T-cell (primary cell): ENCODE measurements at regions not wholly inside any gene's neighbourhood (a gene's known extent, or its start where the extent isn't known, plus 50 kb on each side); places are given as distances from the start of the nearest gene placed in this dataset.
"Not testable (repeated sequence)": the region's sequence is repeated elsewhere in the genome, so short reads cannot be mapped to it uniquely, and the experiment has no call there.

Experiments used
- ATAC-seq, 4 experiments: fragments of 200-7000 bp in 3 of 4; fragments of 150-1000 bp in 1 of 4; cut with Tn5 transposase; replicated peaks in 1 of 4; 1 replicate in 3 of 4; 2 replicates in 1 of 4; pipeline ENCODE4 v1.10.0; 2021; ENCODE audit warnings: moderate library complexity in 3 of 4, mild to moderate bottlenecking in 2 of 4, moderate number of reproducible peaks in 1 of 4
- CTCF ChIA-PET, 2 donors: fragments of 300-600 bp; sonication (Branson Sonifier 250); formaldehyde crosslinking; loops; one replicate each; lab custom pipeline; 2022; ENCODE audit warnings: antibody characterized with exemption in 2 of 2; lab: Charles Lee
- POLR2A ChIA-PET, 2 donors: fragments of 300-600 bp; sonication (Branson Sonifier 250); formaldehyde crosslinking; loops; one replicate each; lab custom pipeline; 2022; ENCODE audit warnings: antibody characterized with exemption in 2 of 2; lab: Charles Lee
- DNase-seq, 35 experiments: peaks; one replicate each; pipeline versions ENCODE4 v3.0.0 to v3.0.0-alpha.2; 2013 to 2023
- H3K27ac ChIP-seq: one replicate; pipeline ENCODE4 v1.5.1; 2013; ENCODE audit warnings: low read length
- H3K27me3 ChIP-seq, 2 experiments: replicated peaks in 1 of 2; 1 replicate in 1 of 2; 2 replicates in 1 of 2; pipeline versions ENCODE4 v1.6.1 to v1.7.0; 2013; ENCODE audit warnings: low read length in 1 of 2, mixed read lengths in 1 of 2; ENCODE audit not compliant: control insufficient read depth in 2 of 2, insufficient read depth in 2 of 2; ENCODE audit errors: extremely low read depth in 1 of 2
- H3K36me3 ChIP-seq, 2 donors: 1 replicate in 1 of 2; 2 replicates in 1 of 2; pipeline versions ENCODE4 v1.6.1 to v1.7.0; 2013; ENCODE audit warnings: low read length in 1 of 2; ENCODE audit not compliant: control insufficient read depth in 2 of 2, insufficient read depth in 1 of 2; ENCODE audit errors: extremely low read depth in 1 of 2
- H3K4me1 ChIP-seq, 2 experiments: 1 replicate in 1 of 2; 2 replicates in 1 of 2; pipeline versions ENCODE4 v1.6.1 to v1.7.0; 2013; ENCODE audit warnings: low read length in 2 of 2, mixed read lengths in 1 of 2; ENCODE audit not compliant: insufficient read depth in 2 of 2, control insufficient read depth in 1 of 2; ENCODE audit errors: extremely low read depth in 1 of 2
- H3K4me3 ChIP-seq, 2 donors: 1 replicate in 1 of 2; 2 replicates in 1 of 2; pipeline versions ENCODE4 v1.5.1 to v1.7.0; 2013; ENCODE audit warnings: mild to moderate bottlenecking in 2 of 2, low read length in 1 of 2, moderate library complexity in 1 of 2; ENCODE audit not compliant: control insufficient read depth in 1 of 2; ENCODE audit errors: extremely low read depth in 1 of 2
- H3K9me3 ChIP-seq: 2 replicates; pipeline ENCODE4 v1.7.0; 2013
- H3K27ac Mint-ChIP-seq, 2 donors: one replicate each; pipeline ENCODE4 v1.8.0; 2020 to 2021; ENCODE audit warnings: mild to moderate bottlenecking in 2 of 2, mixed read lengths in 2 of 2
- H3K27me3 Mint-ChIP-seq, 2 donors: one replicate each; pipeline ENCODE4 v1.8.0; 2021 to 2022; ENCODE audit warnings: mixed read lengths in 2 of 2
- H3K36me3 Mint-ChIP-seq: one replicate; pipeline ENCODE4 v1.8.0; 2021; ENCODE audit warnings: mixed read lengths
- H3K4me1 Mint-ChIP-seq, 3 donors: one replicate each; pipeline ENCODE4 v1.8.0; 2020 to 2022; ENCODE audit warnings: mixed read lengths in 3 of 3, mild to moderate bottlenecking in 1 of 3
- H3K4me3 Mint-ChIP-seq, 3 donors: one replicate each; pipeline ENCODE4 v1.8.0; 2020 to 2022; ENCODE audit warnings: mild to moderate bottlenecking in 3 of 3, mixed read lengths in 3 of 3, moderate library complexity in 3 of 3
- H3K9me3 Mint-ChIP-seq, 3 donors: one replicate each; pipeline ENCODE4 v1.8.0; 2020 to 2022; ENCODE audit warnings: mixed read lengths in 3 of 3
- WGBS: methylation state at CpG from one replicate; pipeline ENCODE4 v1.1.5; 2013; ENCODE audit warnings: missing lambda C conversion rate; ENCODE audit not compliant: insufficient coverage; 5-methylcytosine and 5-hydroxymethylcytosine counted together

DNA sequence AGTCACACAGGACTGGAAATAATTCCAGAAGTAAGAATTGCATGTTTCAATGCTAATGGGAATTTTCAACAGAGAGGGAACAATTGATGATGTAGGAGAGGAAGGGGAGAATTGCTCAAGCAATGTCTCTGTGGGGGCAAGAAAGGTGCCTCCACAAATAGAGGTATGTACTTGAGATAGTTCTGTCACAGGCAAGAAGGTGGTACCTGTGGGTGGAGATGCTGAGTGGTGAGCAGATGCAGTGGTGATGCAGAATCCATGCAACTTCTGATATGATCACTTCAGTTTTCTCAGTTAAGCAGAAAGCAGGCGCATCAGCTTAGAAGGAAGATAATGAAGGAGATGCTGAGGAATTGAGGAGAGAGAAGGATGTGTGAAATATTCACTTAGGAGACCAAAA is 55.1 kb upstream of the SEC24B start:
- H3K27me3 Mint-ChIP-seq, result peaks cover 5% of the 10 kb centered on the region in 2 donors
- DNase-seq (no peak), ATAC-seq (no peak)
- Histone ChIP-seq H3K27ac (no peak overlapping the region), H3K4me1 (no peaks in the 10 kb centered on the region), H3K4me3 (no peak overlapping the region), H3K9me3 (no peaks in the 10 kb centered on the region), H3K27me3 (peaks cover 0 to 6% of the 10 kb centered on the region in 2 experiments), H3K36me3 (no peaks in the 10 kb centered on the region)
- WGBS, result 100% methylated on average over 1 of the region's 1 CpG
- H3K9me3 Mint-ChIP-seq, result no peaks in the 10 kb centered on the region
- POLR2A ChIA-PET, result no interaction called here
- no peak overlapping the region for H3K4me3 Mint-ChIP-seq
- no peaks in the 10 kb centered on the region for H3K36me3 Mint-ChIP-seq
- CTCF ChIA-PET, result no interaction called here
- H3K4me1 Mint-ChIP-seq, result no peaks in the 10 kb centered on the region
- no peak overlapping the region for H3K27ac Mint-ChIP-seq

DNA sequence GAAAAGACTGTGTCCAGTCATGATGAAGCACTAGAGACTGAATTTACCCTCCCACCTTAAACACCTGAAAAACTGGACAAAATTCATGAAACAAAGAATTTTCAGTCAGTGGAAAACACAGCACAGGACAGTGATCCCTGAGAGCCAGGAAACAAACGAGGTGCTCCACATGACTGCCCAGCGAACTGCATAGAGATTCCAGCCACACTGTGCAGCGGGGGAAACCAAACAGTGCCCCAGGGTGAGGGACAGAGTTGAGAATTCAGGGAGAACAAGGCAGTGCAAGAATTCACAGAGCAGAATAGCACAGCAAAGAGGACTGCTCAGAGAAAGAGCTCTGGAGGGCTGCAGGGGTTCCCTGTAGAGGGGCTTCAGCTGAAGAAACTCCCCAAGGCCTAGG is 55.5 kb upstream of the SEC24B start:
- no peak overlapping the region for H3K4me3 ChIP-seq
- no peak for DNase-seq
- no peaks in the 10 kb centered on the region for H3K9me3 Mint-ChIP-seq
- H3K36me3 ChIP-seq, result no peaks in the 10 kb centered on the region
- peaks cover 4 to 5% of the 10 kb centered on the region in 2 donors for H3K27me3 Mint-ChIP-seq
- ChIA-PET POLR2A (no interaction called here), CTCF (no interaction called here)
- H3K27ac Mint-ChIP-seq, result no peak overlapping the region
- ATAC-seq, result no peak
- no peak overlapping the region for H3K4me3 Mint-ChIP-seq
- H3K27ac ChIP-seq, result no peak overlapping the region
- peaks cover 0 to 6% of the 10 kb centered on the region in 2 experiments for H3K27me3 ChIP-seq
- H3K9me3 ChIP-seq, result no peaks in the 10 kb centered on the region
- no peaks in the 10 kb centered on the region for H3K36me3 Mint-ChIP-seq
- H3K4me1 Mint-ChIP-seq, result no peaks in the 10 kb centered on the region
- WGBS, result 67% methylated on average over 3 of the region's 3 CpGs
- H3K4me1 ChIP-seq, result no peaks in the 10 kb centered on the region

DNA sequence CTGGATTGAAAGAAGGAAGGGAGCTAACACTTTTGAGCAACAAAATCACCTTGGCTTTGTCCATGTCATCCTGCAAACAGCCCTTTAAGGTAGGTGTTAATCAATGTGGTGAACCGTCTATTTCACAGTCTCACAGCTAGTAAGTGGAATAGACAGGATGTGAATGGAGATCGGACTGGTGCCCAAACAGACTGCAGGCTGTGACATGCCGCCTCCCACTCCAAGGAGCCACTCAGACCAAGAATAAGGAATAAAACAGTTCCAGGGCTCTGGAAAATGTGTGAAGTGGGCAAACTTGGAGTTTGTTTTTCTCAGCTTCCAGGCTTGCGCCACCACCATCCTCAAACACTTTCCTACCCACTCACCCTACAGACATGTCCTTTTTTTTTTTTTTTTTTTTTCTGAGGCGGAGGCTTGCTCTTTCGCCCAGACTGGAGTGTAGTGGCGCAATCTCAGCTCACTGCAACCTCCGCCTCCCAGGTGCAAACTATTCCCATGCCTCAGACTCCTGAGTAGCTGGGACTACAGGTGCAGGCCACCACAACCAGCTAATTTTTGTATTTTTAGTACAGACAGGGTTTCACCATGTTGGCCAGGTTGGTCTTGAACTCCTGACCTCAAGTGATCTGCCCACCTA is 57.7 kb upstream of the SEC24B start:
- ATAC-seq (no peak), DNase-seq (no peak)
- no peak overlapping the region for H3K27ac Mint-ChIP-seq
- peaks cover 11 to 14% of the 10 kb centered on the region in 2 donors for H3K27me3 Mint-ChIP-seq
- Histone ChIP-seq H3K9me3 (no peaks in the 10 kb centered on the region), H3K36me3 (no peaks in the 10 kb centered on the region), H3K4me3 (no peak overlapping the region), H3K27me3 (peaks cover 2 to 6% of the 10 kb centered on the region in 2 experiments), H3K27ac (no peak overlapping the region), H3K4me1 (no peaks in the 10 kb centered on the region)
- H3K4me3 Mint-ChIP-seq, result no peak overlapping the region
- no peaks in the 10 kb centered on the region for H3K9me3 Mint-ChIP-seq
- ChIA-PET POLR2A (interaction anchor here in 1 of 2 donors (0.7 kb wide), 1 partner anchor 89 kb away, joined by 8 read pairs; no protein-coding TSS in a partner anchor), CTCF (no interaction called here)
- H3K4me1 Mint-ChIP-seq, result no peaks in the 10 kb centered on the region
- 94% methylated on average over 3 of the region's 8 CpGs for WGBS
- H3K36me3 Mint-ChIP-seq, result no peaks in the 10 kb centered on the region

DNA sequence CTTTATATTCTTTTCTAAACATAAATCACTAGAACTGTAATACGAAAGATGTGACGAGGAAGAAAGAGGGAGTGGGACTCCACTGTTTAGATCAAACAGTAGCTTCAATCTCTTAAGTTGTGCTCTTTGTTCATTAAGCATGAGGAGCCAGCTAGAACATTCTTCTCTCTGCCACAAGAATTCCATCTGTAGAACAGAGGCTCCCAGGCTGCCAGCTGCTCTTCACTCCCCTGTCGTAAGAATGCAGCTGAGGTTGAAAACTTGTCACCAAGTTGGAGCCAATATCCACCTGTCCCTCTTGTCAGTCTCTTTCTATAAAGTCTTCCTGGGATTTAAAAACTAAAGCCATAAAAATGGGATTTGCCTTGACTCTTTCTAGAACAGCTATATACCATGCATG is 65.0 kb upstream of the SEC24B start:
- H3K36me3 Mint-ChIP-seq, result no peaks in the 10 kb centered on the region

DNA sequence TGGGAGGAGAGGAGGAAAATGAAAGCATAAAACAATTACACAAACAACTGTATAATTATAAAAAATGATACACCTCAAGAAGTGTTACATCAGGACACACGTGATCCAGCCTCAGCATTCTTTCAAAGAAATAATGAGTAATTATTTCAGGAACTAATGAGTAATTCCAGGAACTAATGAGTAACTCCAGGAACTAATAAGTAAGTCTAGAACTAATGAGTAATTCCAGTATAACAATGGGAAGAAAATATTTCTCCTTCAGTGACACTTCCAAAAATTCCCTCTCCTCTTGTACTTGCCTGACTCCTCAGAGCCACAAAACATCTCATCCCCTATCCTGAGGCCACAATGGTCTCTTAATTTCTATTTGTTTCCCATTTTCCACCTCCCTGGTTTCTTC is 63.5 kb upstream of the COL25A1 start:
- Mint-ChIP-seq H3K36me3 (no peaks in the 10 kb centered on the region), H3K27me3 (peaks cover 19 to 38% of the 10 kb centered on the region in 2 donors), H3K9me3 (peaks cover 0 to 4% (median 0%) of the 10 kb centered on the region in 3 donors), H3K4me1 (peaks cover 2 to 5% (median 3%) of the 10 kb centered on the region in 3 donors), H3K27ac (no peak overlapping the region), H3K4me3 (no peak overlapping the region)
- CTCF ChIA-PET, result no interaction called here
- WGBS, result no CpG with 5 or more reads among the region's 1 CpG
- DNase-seq, result no peak
- no peak for ATAC-seq
- H3K36me3 ChIP-seq, result no peaks in the 10 kb centered on the region
- H3K4me3 ChIP-seq, result no peak overlapping the region
- H3K27ac ChIP-seq, result no peak overlapping the region
- H3K4me1 ChIP-seq, result peaks cover 0 to under 1% of the 10 kb centered on the region in 2 experiments
- H3K9me3 ChIP-seq, result no peaks in the 10 kb centered on the region
- H3K27me3 ChIP-seq, result peaks cover 2 to 7% of the 10 kb centered on the region in 2 experiments
- POLR2A ChIA-PET, result no interaction called here

More for the DNA sequence above, 65.0 kb upstream of the SEC24B start:
- H3K27me3 Mint-ChIP-seq, result peaks cover 16 to 37% of the 10 kb centered on the region in 2 donors
- no peak overlapping the region for H3K27ac ChIP-seq
- no peak overlapping the region for H3K4me3 Mint-ChIP-seq
- H3K36me3 ChIP-seq, result no peaks in the 10 kb centered on the region
- WGBS, result 100% methylated on average over 1 of the region's 3 CpGs
- H3K4me3 ChIP-seq, result no peak overlapping the region
- POLR2A ChIA-PET, result no interaction called here
- no peaks in the 10 kb centered on the region for H3K4me1 ChIP-seq
- H3K9me3 ChIP-seq, result no peaks in the 10 kb centered on the region
- ATAC-seq (no peak), DNase-seq (no peak)
- peaks cover 0 to 4% (median 0%) of the 10 kb centered on the region in 3 donors for H3K9me3 Mint-ChIP-seq
- no peak overlapping the region for H3K27ac Mint-ChIP-seq
- CTCF ChIA-PET, result interaction anchor here in 1 of 2 donors (1.1 kb wide), 1 partner anchor 637 kb away, joined by 3 read pairs; no protein-coding TSS in a partner anchor
- H3K4me1 Mint-ChIP-seq, result no peaks in the 10 kb centered on the region
- peaks cover 5 to 7% of the 10 kb centered on the region in 2 experiments for H3K27me3 ChIP-seq

DNA sequence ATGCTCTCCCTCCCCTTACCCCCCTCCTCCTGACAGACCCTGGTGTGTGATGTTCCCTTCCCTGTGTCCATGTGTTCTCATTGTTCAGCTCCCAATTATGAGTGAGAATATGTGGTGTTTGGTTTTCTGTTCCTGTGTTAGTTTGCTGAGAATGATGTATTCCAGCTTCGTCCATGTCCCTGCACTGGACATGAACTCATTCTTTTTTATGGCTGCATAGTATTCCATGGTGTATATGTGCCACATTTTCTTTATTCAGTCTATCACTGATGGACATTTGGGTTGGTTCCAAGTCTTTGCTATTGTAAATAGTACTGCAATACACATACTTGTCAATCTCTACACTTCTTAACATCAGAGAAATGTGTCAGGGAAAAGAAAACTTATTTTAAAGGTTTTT is 62.8 kb upstream of the COL25A1 start:
- H3K4me1 ChIP-seq, H3K36me3 Mint-ChIP-seq, DNase-seq, H3K27me3 ChIP-seq, H3K27ac Mint-ChIP-seq, H3K9me3 ChIP-seq, H3K4me3 Mint-ChIP-seq, H3K9me3 Mint-ChIP-seq, ATAC-seq, H3K36me3 ChIP-seq, H3K4me3 ChIP-seq, POLR2A ChIA-PET, H3K4me1 Mint-ChIP-seq, CTCF ChIA-PET, H3K27ac ChIP-seq: not testable (repeated sequence)
- peaks cover 20 to 41% of the 10 kb centered on the region in 2 donors for H3K27me3 Mint-ChIP-seq
- WGBS, result no CpG with 5 or more reads among the region's 1 CpG
